Stomach (tissue), 4 donors: ENCODE measurements at regions not wholly inside any gene's neighbourhood (a gene's known extent, or its start where the extent isn't known, plus 50 kb on each side); places are given as distances from the start of the nearest gene placed in this dataset.

Experiments used
- CTCF ChIP-seq, 7 experiments: fragments of 450-650 bp in 4 of 7; fragments of 200-600 bp in 3 of 7; sonication (generic) in 3 of 7; IDR thresholded peaks; one replicate each; pipeline ENCODE4 v1.5.1; 2016 to 2019; ENCODE audit warnings: antibody characterized with exemption in 7 of 7, control low read depth in 2 of 7, mild to moderate bottlenecking in 1 of 7
- POLR2AphosphoS5 ChIP-seq, 3 donors: sonication (generic); formaldehyde crosslinking; IDR thresholded peaks; one replicate each; pipeline ENCODE4 v1.6.1; 2016; ENCODE audit warnings: antibody characterized with exemption in 3 of 3

GRCh38 chr5:51566953-51567352 is 183.7 kb downstream of the ISL1 start:
- TF ChIP-seq CTCF (IDR thresholded peaks at IDR 0.05) (no peak), POLR2AphosphoS5 (IDR thresholded peaks at IDR 0.05) (no peak)
